DOHH2 (cell line): ENCODE measurements at regions not wholly inside any gene's neighbourhood (a gene's known extent, or its start where the extent isn't known, plus 50 kb on each side); places are given as distances from the start of the nearest gene placed in this dataset.

ENCODE experiments used
- H3F3A ChIP-seq: fragments of 200-600 bp; sonication (generic), shearing (Covaris generic); 2 replicates; pipeline ENCODE4 v1.6.0; 2016; ENCODE audit warnings: antibody characterized with exemption, mild to moderate bottlenecking; ENCODE audit not compliant: control insufficient read depth, insufficient read depth
- H3K27ac ChIP-seq: fragments of 200-600 bp; sonication (generic); 2 replicates; pipeline ENCODE4 v1.5.1; 2014; ENCODE audit warnings: low read depth, mild to moderate bottlenecking, low read length, moderate library complexity
- H3K27me3 ChIP-seq: fragments of 200-600 bp; sonication (generic); 2 replicates; pipeline ENCODE4 v1.6.1; 2014; ENCODE audit warnings: mild to moderate bottlenecking, low read length, mixed read lengths; ENCODE audit not compliant: control insufficient read depth
- H3K36me3 ChIP-seq: fragments of 200-600 bp; sonication (generic); 2 replicates; pipeline ENCODE4 v1.6.1; 2014; ENCODE audit warnings: mild to moderate bottlenecking, low read length, moderate library complexity, mixed read lengths; ENCODE audit not compliant: control insufficient read depth
- H3K4me1 ChIP-seq: fragments of 200-600 bp; sonication (generic); 2 replicates; pipeline ENCODE4 v1.6.1; 2014; ENCODE audit warnings: mild to moderate bottlenecking, low read length, mixed read lengths; ENCODE audit not compliant: control insufficient read depth
- H3K4me2 ChIP-seq: fragments of 200-600 bp; sonication (generic); 2 replicates; pipeline ENCODE4 v1.6.0; 2014; ENCODE audit warnings: mild to moderate bottlenecking, low read length, moderate library complexity
- H3K4me3 ChIP-seq: fragments of 200-600 bp; sonication (generic); 2 replicates; pipeline ENCODE4 v1.5.1; 2014; ENCODE audit warnings: mild to moderate bottlenecking, low read length, mixed read lengths
- H3K79me2 ChIP-seq: fragments of 200-600 bp; sonication (generic); 2 replicates; pipeline ENCODE4 v1.6.1; 2014; ENCODE audit warnings: mild to moderate bottlenecking, low read length, mixed read lengths; ENCODE audit not compliant: control insufficient read depth
- H3K9me2 ChIP-seq: fragments of 200-600 bp; sonication (generic); replicated peaks from 2 replicates; pipeline ENCODE4 v1.6.1; 2014; ENCODE audit warnings: mild to moderate bottlenecking, low read length, mixed read lengths; ENCODE audit not compliant: control insufficient read depth
- H3K9me3 ChIP-seq: fragments of 200-600 bp; sonication (generic); 2 replicates; pipeline ENCODE4 v1.6.1; 2014; ENCODE audit warnings: antibody characterized with exemption, low read length, mixed read lengths; ENCODE audit not compliant: control insufficient read depth, insufficient read depth
- H4K20me1 ChIP-seq: fragments of 200-600 bp; sonication (generic); 2 replicates; pipeline ENCODE4 v1.6.0; 2014; ENCODE audit warnings: low read depth, mild to moderate bottlenecking, antibody characterized with exemption, low read length, moderate library complexity; ENCODE audit not compliant: control insufficient read depth, insufficient read depth
- CTCF ChIP-seq: fragments of 200-600 bp; sonication (generic); IDR thresholded peaks from one replicate; pipeline ENCODE4 v1.5.1; 2014; ENCODE audit warnings: antibody characterized with exemption, mild to moderate bottlenecking, low read depth, low read length; ENCODE audit not compliant: poor library complexity, severe bottlenecking
- EZH2phosphoT487 ChIP-seq: fragments of 200-600 bp; sonication (generic); IDR thresholded peaks from 2 replicates; pipeline ENCODE4 v1.6.1; 2017; ENCODE audit warnings: borderline replicate concordance, mild to moderate bottlenecking, antibody characterized with exemption, low read length, moderate library complexity, mixed read lengths

GRCh38 chr7:26522633-26523032 is 231.0 kb downstream of the SNX10 start:
- Histone ChIP-seq H3K36me3 (no peaks in the 10 kb centered on the region), H3K4me1 (no peaks in the 10 kb centered on the region)
- no peak for TF ChIP-seq CTCF
- TF ChIP-seq EZH2phosphoT487 = no peak

GRCh38 chr7:26525398-26526264 is 234.0 kb downstream of the SNX10 start:
- TF ChIP-seq CTCF (no peak), EZH2phosphoT487 (no peak)
- Histone ChIP-seq H3K4me2 (no peak overlapping the region), H3K9me3 (no peaks in the 10 kb centered on the region), H3K27me3 (peaks cover 13% of the 10 kb centered on the region), H3K36me3 (no peaks in the 10 kb centered on the region), H4K20me1 (no peaks in the 10 kb centered on the region), H3K4me3 (no peak overlapping the region), H3K4me1 (no peaks in the 10 kb centered on the region), H3K9me2 (no peaks in the 10 kb centered on the region), H3K79me2 (no peaks in the 10 kb centered on the region), H3F3A (no peaks in the 10 kb centered on the region), H3K27ac (no peak overlapping the region)

More at GRCh38 chr7:26522633-26523032, 231.0 kb downstream of the SNX10 start:
- no peaks in the 10 kb centered on the region for H3K9me2 ChIP-seq
- H3K27me3 ChIP-seq = peaks cover 10% of the 10 kb centered on the region
- no peaks in the 10 kb centered on the region for H3K9me3 ChIP-seq
- H3F3A ChIP-seq = no peaks in the 10 kb centered on the region
- H3K4me2 ChIP-seq = no peak overlapping the region
- H4K20me1 ChIP-seq = no peaks in the 10 kb centered on the region
- no peak overlapping the region for H3K27ac ChIP-seq
- H3K4me3 ChIP-seq = no peak overlapping the region
- H3K79me2 ChIP-seq = no peaks in the 10 kb centered on the region

- H3K9me3 ChIP-seq = no peaks in the 10 kb centered on the region
- H3K4me1 ChIP-seq = no peaks in the 10 kb centered on the region
- no peak for TF ChIP-seq CTCF
- no peak for TF ChIP-seq EZH2phosphoT487
- no peak overlapping the region for H3K4me3 ChIP-seq
- no peaks in the 10 kb centered on the region for H3K79me2 ChIP-seq
- H3K27ac ChIP-seq = no peak overlapping the region
- no peaks in the 10 kb centered on the region for H3K36me3 ChIP-seq
- no peaks in the 10 kb centered on the region for H4K20me1 ChIP-seq
- no peaks in the 10 kb centered on the region for H3F3A ChIP-seq
- peaks cover 15% of the 10 kb centered on the region for H3K27me3 ChIP-seq
- no peak overlapping the region for H3K4me2 ChIP-seq
- H3K9me2 ChIP-seq = no peaks in the 10 kb centered on the region
Observed at GRCh38 chr7:26526265-26526587, 234.6 kb downstream of the SNX10 start.
